HuH-7 (cell line): ENCODE measurements at regions not wholly inside any gene's neighbourhood (a gene's known extent, or its start where the extent isn't known, plus 50 kb on each side); places are given as distances from the start of the nearest gene placed in this dataset.
"Not testable (repeated sequence)": the region's sequence is repeated elsewhere in the genome, so short reads cannot be mapped to it uniquely, and the experiment has no call there.

Source experiments
- DNase-seq: peaks from one replicate; pipeline ENCODE4 v3.0.0; 2011; ENCODE audit warnings: low spot score

DNA sequence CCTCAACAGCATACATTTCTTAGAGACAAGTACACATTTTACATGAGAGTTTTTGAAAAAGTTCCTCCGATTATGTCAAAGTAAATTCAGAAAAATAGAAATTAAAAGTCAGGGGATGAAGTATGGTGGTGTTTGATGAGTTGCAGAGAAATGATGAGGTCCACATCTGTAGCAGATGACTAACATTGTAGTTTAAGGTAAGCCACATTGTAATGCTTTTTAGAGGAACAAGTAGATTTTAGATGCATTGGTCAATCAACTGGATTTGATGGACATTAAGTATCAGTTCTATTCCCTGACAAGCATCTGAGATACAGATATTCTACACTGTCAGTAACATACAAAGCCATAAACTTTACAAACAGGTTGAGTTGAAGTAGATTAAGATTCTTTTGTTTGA lies 402.4 kb upstream of the RORB start:
- DNase-seq, result no peak

DNA sequence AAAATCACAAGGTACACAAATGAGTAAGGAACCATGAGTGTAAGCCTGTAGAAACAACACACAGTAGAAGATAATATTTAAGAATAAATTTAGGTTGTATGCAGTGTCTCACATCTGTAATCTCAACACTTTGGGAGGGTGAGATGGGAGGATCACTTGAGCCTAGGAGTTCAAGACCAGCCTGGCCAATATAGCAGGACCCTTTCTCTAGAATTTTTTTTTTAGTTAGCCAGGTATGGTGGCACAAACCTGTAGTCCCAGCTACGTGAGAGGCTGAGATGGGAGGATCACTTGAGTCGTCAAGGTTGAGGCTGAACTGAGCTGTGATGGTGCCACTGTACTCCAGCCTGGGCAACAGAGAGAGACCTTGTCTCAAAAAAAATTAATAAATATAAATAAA lies 401.2 kb upstream of the RORB start:
- DNase-seq, result no peak

DNA sequence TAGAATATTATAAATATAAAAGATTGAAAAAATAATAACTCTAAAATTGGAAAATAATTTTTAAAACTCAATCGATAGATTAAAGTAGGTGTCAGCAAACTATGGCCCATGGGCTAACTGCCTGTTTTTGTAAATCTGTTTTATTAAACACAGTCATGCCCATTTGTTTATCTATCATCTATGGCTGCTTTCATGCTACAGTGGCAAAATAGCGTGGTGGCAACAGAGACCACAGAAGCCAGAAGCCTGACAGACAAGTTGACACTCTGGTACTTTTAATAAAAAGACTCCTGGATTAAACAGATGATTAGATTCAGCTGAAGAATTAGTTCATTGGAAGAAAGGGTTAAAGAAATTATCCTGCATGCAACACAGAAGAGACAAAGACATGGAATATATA lies 400.7 kb upstream of the RORB start:
- DNase-seq, result no peak

DNA sequence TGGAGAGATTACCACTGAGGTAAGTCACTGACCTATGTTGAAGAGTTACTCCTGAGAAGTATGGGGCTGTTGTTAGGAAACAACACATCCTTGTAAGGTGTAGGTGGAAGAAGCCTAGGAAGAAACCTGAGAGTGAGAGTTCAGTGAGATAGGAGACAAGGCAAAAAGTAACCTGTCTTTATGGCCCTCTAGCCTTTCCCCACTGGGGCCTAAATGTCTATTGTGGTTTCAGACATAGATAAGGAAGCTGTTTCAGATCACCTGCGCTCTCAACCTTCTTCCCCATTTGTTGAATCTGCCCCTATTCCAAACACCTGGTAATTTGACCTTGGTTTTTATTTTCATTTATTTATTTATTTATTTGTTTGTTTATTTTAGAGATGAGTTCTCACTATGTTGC lies 397.1 kb upstream of the RORB start:
- DNase-seq, result no peak

DNA sequence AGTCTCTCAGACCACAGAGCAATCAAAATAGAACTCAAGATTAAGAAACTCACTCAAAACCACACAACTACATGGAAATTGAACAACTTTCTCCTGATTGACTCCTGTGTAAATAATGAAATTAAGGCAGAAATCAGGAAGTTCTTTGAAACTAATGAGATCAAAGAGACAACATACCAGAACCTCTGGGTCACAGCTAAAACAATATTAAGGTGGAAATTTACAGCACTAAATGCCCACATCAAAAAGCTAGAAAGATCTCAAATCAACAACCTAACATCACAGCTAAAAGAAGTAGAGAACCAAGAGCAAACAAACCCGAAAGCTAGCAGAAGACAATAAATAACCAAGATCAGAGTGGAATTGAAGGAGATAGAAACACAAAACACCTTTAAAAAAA lies 395.0 kb upstream of the RORB start:
- DNase-seq, result not testable (repeated sequence)

DNA sequence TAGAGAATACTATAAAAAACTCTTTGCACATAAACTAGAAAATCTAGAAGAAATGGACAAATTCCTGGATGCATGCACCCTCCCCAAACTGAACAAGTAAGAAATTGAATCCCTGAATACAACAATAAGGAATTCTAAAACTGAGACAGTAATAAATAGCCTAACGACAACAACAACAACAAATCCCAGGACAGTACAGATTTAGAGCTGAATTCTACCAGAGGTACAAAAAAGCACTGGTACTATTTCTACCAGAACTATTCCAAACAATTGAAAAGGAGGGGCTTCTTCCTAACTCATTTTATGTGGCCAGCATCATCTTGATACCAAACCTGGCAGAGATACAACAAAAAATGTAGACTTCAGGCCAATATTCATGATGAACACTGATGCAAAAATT lies 394.4 kb upstream of the RORB start:
- DNase-seq, result no peak

DNA sequence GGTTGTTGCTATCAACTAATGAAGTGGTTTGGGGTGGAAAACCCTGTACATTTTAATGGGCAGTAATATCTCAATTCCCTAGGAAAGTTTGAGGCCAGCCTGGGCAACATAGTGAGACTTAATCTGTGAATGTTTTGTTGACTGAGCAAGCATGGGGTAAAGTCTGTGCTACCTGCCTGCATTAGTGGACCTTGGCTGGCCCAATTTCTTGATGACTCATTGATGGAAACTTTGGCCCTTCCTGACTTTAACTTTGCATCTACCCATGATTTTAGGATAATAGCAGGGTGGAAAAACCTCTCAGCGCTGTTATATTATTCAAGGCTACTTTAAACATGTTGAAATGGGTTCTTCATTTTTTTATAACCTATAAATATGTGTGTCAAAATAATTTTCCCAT lies 389.4 kb upstream of the RORB start:
- DNase-seq, result no peak

DNA sequence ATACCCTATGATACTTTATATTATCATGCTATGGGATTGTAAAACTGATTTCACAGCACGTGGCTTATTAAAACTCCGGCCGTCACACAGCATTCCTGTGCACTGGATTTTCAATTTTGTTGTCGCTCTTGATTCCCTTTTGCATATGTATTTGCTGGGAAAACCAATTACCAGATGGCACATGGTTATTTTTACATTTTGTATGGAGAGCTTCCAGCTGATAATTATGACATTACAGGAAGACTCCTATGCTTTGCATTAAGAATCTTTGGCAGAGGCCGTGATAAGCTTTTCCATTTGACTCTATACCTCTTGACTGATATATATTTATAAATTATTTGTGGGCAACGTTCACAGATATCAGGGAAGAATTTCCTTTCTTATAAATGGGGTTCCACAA lies 381.2 kb upstream of the RORB start:
- no peak for DNase-seq

DNA sequence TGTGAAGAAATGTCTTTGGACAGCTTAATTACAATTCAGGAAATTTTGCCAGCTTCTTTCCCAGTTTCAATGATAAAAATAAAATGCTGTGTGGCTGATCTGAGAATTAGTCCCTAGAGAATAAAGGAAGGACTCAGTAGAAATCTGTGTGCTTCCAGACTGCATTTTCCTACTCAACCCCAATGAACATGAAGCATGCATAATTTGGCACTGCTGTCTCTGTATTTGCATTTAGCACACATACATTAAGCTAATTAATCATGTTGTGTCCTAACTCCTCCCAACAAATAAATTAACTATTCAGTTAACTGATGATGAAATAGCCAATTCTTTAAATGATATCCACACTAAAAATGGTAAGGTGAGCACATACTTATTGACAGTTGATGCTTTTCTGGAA lies 380.0 kb upstream of the RORB start:
- no peak for DNase-seq

DNA sequence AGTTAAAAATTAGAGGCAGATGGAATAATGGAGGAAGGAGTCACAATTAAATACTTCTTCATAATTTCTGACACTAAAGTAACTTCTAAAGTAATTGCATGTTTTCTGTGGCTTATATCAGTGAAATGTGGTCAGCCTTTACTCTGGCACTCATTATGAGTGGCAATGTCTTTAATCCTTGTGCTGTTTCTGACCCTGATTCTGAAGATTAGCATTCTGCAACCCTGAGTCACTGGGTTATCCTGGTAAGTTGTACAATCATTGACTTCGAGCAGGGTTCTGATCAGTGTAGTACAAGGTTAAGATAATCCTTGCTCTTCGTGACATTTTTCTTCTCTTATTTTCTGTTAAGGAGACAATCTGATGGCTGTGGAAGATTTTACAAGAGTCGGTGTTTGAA lies 379.4 kb upstream of the RORB start:
- no peak for DNase-seq

DNA sequence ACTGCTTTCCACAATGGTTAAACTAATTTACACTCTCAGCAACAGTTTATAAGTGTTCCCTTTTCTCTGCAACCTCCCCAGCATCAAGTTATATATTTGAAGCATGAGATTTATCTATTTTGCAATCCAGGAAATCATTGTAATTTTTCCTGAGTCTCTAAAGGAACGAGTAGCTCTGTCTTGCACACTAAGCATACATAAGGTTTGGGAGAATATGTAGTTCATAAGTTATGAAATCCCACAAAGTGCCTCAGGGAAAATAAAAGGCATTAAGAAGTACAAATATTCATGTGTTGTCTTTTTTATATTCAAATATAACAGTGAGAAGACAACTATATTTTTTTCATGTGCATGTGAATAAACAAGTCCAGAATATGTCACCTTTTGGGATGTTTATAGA lies 377.1 kb upstream of the RORB start:
- no peak for DNase-seq

DNA sequence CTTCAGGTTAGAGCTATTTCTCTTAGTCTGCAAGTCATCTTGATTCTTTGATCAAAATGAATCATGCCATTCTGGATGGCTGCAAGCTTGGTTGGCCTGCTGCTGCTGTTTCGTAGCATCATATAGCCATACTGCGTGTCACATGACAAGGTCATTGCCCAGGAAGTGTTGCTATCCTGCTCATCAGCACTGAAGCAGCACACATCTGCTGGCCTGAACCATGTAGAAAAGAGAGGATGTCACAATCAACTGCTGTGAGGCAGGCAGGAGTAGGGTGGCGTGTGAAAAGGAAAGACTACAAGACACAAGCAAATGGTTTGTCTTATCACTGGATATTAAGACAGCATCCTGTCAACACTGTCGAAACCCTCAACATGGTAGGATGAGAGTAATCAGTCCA lies 376.7 kb upstream of the RORB start:
- no peak for DNase-seq

DNA sequence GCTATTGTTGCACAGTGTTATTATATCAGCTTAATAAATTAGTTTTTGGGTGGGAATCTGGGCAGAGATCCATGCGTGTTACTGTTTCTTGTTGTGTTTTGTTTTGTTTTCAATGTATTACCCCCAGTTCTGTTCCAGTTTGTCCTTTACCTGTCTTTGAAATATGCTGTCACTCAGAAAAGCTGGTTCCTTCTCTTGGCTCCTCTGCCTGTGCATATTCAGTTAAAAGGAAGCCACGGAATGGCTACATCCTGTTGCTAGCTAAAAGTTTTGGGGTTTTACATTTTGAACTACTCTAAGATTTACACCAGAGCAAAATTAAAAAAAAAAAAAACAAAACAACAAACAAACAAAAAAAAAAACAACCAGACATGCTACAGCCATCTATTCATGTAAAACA lies 374.9 kb upstream of the RORB start:
- no peak for DNase-seq

DNA sequence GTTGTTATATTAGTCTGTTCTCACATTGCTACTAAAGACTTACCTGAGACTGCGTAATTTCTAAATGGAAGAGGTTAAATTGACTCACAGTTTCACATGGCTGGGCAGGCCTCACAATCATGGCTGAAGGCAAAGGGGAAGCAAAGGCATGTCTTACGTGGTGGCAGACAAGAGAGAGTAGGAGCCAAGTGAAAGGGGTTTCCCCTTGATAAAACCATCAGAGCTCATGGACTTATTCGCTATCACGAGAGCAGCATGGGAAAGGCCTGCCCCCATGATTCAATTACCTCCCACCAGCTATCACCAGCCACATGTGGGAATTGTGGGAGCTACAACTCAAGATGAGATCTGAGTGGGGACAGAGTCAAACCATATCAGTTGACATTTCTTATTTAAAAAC lies 374.5 kb upstream of the RORB start:
- DNase-seq, result no peak

DNA sequence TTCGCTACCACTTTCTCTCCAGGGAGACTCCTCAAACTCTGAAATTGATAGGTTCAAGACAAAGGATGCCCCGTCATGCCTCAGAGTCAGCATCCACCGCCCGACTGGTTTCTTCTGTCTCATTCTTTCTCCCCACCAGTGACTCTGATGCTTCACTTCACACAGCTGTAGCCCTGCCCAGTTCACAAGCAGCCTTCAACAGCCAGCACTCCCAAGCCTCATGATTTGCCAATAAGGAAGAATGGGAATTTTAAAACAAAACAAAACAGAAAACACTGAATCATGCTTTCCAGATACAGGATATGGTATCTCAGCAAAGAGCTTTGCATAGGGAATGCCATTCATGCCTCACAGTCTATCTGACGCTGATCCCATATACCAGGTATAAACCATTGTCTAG lies 371.2 kb upstream of the RORB start:
- DNase-seq, result no peak

DNA sequence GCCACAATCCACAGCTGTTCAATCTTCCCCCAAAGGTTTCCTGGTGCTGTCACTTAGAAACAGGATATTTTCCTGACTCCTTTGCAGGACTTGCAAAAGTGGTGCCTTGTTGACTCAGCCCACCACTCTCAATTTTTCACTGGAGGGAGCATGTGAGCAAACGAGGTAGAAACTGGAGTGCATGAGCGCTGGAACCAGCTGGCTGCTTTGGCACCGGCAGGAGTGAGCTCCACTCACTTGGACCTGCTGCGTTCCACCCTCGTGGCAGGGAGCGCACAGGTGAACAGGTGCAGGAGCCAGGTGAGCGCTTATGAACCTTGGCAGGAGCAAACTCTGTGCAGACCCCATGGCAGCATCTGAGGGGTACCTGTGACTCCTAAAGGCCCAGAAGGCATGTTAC lies 364.1 kb upstream of the RORB start:
- no peak for DNase-seq

DNA sequence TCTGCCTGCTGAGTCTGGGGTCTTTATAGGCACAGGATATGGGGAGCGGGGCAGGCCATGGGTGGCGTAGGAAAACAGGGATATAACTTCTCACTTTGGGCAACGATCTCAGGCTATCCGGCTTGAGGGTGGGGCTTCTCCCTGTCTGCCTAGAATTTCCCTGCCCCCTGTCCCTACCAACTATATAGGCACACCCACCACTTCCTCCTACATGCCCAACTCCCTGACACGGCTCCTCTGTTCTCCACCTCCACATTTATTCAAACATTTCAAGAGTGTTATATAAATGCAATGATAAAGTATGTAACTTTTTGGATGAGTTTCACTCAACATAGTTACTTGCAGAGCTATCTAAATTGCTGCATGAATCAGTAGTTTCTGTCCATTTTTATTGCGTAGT lies 363.2 kb upstream of the RORB start:
- no peak for DNase-seq

DNA sequence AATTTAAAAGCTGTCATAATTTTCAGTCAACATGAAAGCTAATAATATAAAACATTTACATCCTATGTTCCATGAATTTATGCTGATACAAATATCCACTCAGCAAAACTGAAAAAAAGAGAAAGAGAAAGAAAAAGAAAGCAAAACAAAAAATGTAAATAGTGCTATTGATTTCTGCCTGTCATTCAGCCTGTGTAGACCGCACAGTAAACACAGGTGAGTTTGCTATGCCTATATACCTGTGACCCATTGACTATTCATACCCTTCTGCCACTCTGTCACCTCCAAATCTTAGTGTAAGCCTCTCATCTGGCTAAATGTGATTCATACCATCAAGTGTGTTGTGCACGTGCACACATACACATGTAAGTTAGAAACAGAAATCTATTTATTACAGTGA lies 359.0 kb upstream of the RORB start:
- no peak for DNase-seq

DNA sequence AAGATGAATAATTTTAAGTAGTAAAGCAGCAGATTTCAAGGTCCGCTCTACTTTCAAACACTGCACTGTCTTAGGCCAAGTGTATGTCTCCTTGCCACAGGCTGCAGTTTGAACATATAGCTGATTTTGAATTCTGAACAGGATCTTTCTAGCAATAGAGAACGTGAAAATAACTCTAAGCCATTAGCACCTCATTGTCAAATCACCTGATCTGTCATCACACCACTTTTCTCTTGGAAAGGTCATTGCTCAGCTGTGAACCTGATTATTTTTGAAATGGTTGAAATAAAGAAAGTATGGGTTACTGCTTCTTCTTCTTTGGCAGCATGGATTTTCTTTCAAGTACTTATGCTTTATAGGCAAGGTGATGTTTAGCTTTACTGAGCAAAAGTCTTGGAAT lies 357.0 kb upstream of the RORB start:
- no peak for DNase-seq

DNA sequence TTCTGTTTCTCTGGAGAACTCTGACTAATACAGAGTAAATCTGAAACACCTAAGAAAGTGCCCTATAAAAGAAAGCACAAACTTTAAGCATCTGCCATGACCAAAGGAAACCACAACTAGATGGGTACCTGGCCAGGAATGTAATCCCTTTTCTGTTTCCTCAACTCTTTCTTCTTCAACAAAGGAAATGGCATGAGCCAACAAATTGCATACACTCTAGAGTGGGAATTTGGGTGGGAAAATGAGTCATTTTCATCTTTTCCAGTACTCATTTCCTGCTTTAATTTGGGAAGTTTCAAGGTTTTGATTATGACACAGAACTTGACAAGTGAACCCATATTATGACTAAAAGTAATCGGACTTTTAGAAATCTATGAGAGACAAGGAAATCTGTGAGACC lies 349.2 kb upstream of the RORB start:
- no peak for DNase-seq

DNA sequence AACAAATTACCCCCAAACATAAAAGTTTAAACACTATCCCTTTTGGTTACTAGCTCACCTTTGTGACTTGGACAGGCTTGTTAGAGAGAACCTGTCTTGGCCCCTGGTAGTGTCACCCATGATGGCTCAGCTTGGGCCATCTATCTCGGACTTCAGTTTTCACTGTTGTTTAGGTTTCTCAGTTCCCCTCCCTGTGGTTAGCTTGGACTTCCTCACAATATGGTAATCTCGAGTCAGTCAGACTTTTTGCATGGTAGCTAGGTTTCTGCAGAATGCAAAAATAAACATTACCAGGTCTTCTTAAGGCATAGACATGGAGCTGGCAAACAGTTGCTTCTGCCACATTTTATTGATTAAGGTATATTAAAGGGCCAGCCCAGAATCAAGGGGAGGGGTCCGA lies 324.3 kb upstream of the RORB start:
- DNase-seq, result no peak

DNA sequence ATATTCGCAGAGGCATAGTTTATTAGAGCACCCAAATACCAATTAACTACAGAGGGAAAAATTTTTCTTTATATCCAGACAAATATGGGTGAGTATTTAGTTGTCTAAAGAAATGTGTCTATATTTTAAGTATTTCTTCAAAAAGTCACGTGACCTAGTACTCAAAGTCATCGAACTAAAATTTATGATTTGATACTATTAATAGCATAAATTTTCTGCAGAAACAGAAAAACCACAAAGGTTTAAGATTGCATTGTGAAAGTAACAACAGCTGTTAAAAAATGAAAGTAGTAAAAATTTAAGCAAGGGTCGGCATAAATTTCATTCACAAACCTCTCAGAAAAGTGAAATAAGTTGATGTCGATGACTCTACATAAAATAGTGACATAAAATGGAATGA lies 323.9 kb upstream of the RORB start:
- no peak for DNase-seq

DNA sequence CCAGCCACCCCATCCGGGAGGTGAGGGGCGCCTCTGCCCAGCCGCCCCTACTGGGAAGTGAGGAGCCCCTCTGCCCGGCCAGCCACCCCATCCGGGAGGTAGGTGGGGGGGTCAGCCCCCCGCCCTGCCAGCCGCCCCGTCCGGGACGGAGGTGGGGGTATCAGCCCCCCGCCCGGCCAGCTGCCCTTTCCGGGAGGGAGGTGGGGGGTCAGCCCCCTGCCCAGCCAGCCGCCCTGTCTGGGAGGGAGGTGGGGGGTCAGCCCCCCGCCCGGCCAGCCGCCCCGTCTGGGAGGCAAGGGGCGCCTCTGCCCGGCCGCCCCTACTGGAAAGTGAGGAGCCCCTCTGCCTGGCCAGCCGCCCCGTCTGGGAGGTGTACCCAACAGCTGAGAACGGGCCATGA lies 299.4 kb upstream of the RORB start:
- not testable (repeated sequence) for DNase-seq

DNA sequence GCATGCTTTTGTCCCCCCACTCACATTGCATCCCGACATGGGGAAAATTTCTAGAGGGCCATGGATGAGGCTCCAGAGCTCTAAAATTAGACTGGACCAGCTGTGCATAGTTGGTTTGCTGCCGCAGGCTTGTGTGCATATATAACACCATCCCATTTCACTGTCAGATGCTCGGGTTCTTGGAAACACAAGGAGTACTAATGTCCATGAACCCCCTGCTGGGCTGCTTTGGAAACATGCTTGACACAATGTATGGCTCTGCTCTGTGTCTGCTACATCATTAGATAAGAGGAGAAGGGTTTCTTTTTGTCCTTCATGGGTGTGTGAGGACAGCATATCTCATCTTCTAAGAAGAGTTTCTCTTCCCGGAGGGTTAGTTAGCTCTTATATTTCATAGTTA lies 292.1 kb upstream of the RORB start:
- no peak for DNase-seq

DNA sequence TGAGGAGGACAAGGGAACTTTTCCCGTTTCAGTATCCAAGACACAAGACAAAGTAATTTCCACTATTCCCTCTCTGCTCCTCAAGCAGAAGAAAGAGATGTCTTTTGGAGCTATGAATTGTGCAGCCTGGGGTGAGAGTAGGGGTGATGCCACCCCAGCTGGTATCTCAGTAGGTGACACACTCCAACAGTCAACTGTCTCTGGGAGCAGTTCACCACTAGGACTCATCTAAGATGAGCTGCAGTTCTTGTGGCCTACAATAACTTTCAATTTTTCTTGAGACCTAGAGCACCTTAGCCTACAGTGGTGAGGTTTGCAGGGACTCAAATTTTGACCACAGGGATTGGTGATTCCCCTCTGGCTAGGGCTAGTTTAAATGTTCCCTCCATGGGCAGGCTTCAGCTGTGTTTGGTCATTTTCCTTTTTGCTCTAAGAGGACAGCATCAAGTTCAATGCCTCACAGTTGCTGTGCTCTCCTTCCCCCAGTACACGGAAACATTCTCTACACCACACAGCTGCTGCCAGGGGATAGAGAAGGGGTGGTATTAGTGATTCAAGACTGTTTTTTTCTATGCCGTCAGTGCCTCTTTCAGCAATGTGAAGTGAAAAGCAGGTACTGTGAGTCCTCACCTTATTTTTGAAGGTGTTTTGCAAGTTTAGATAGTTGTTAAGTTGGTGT lies 278.6 kb upstream of the RORB start:
- no peak for DNase-seq
